Right lobe of liver (tissue), 4 donors: ENCODE measurements at regions not wholly inside any gene's neighbourhood (a gene's known extent, or its start where the extent isn't known, plus 50 kb on each side); places are given as distances from the start of the nearest gene placed in this dataset.
"Not testable (repeated sequence)": the region's sequence is repeated elsewhere in the genome, so short reads cannot be mapped to it uniquely, and the experiment has no call there.

Experiments used
- CTCF ChIP-seq, 4 donors: fragments of 200-600 bp in 3 of 4; fragments of 450-650 bp in 1 of 4; IDR thresholded peaks; one replicate each; pipeline versions ENCODE4 v1.5.1 to v1.8.0; 2016 to 2022; ENCODE audit warnings: antibody characterized with exemption in 4 of 4, mild to moderate bottlenecking in 2 of 4
- POLR2A ChIP-seq: fragments of 450-650 bp; IDR thresholded peaks from one replicate; pipeline ENCODE4 v1.6.1; 2017; ENCODE audit warnings: antibody characterized with exemption, mild to moderate bottlenecking
- donor health status: DM: no; HTN: no; CAD: no.
- donor health status: DM: no; HTN: no; CAD: no.
- donor health status: DM: no; HTN: yes; CAD: no.

DNA sequence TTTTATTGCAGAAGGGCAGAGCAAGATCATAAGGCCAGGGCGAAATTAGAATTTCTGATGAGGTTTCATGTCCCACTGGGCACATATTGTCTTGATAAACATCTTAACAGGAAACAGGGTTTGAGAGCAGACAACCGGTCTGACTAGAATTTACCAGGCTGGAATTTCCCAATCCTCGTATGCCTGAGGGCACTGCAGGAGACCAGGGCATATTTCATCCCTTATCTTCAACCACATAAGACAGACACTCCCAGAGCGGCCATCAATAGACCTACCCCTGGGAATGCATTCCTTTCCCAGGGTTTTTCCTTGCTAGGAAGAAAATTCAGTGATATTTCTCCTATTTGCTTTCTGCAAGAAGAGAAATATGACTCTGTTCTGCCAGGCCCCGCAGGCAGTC lies 78.9 kb upstream of the OR9G4 start:
- TF ChIP-seq POLR2A; CTCF (IDR thresholded peaks at IDR 0.05): not testable (repeated sequence)
